Neural crest cell (in vitro differentiated cells): ENCODE measurements at regions not wholly inside any gene's neighbourhood (a gene's known extent, or its start where the extent isn't known, plus 50 kb on each side); places are given as distances from the start of the nearest gene placed in this dataset.

Experiments used
- DNase-seq: peaks from one replicate; pipeline ENCODE4 v3.0.0; 2021; ENCODE audit warnings: low read depth, mixed read lengths, low spot score
- H3K27ac Mint-ChIP-seq: one replicate; pipeline ENCODE4 v1.8.0; 2021; ENCODE audit warnings: mild to moderate bottlenecking, mixed read lengths; ENCODE audit not compliant: unreplicated experiment
- H3K27me3 Mint-ChIP-seq: 2 replicates; pipeline ENCODE4 v1.8.0; 2021; ENCODE audit warnings: low read depth, mild to moderate bottlenecking, mixed read lengths
- H3K36me3 Mint-ChIP-seq: 2 replicates; pipeline ENCODE4 v1.8.0; 2021; ENCODE audit warnings: low read depth, mild to moderate bottlenecking, mixed read lengths
- H3K4me1 Mint-ChIP-seq: 2 replicates; pipeline ENCODE4 v1.8.0; 2021; ENCODE audit warnings: mixed read lengths
- H3K4me3 Mint-ChIP-seq: one replicate; pipeline ENCODE4 v1.8.0; 2021; ENCODE audit warnings: mild to moderate bottlenecking, mixed read lengths
- H3K9me3 Mint-ChIP-seq: 2 replicates; pipeline ENCODE4 v1.8.0; 2021; ENCODE audit warnings: mixed read lengths
- CTCF ChIP-seq: fragments of 200-600 bp; sonication (generic); conservative IDR thresholded peaks from 2 replicates; pipeline ENCODE4 v1.5.0; 2021; ENCODE audit warnings: antibody characterized with exemption, mild to moderate bottlenecking

GRCh38 chr6:165899611-165900010 is 236.6 kb upstream of the PDE10A start:
- no peak for TF ChIP-seq CTCF
- H3K27me3 Mint-ChIP-seq, result peaks cover 2% of the 10 kb centered on the region
- peaks cover 3% of the 10 kb centered on the region for H3K9me3 Mint-ChIP-seq
- H3K4me3 Mint-ChIP-seq, result no peak overlapping the region
- H3K4me1 Mint-ChIP-seq, result peaks cover 4% of the 10 kb centered on the region
- DNase-seq, result no peak
- no peaks in the 10 kb centered on the region for H3K36me3 Mint-ChIP-seq
- peak overlapping the region; percentile 67 for H3K27ac Mint-ChIP-seq

GRCh38 chr6:165895421-165896165 is 232.6 kb upstream of the PDE10A start:
- TF ChIP-seq CTCF, result no peak
- Mint-ChIP-seq H3K4me1 (peaks cover 4% of the 10 kb centered on the region), H3K27ac (peak overlapping the region; percentile 81), H3K36me3 (no peaks in the 10 kb centered on the region), H3K4me3 (no peak overlapping the region), H3K27me3 (no peaks in the 10 kb centered on the region), H3K9me3 (no peaks in the 10 kb centered on the region)
- no peak for DNase-seq

GRCh38 chr6:165894171-165894825 is 231.3 kb upstream of the PDE10A start:
- no peaks in the 10 kb centered on the region for H3K36me3 Mint-ChIP-seq
- no peaks in the 10 kb centered on the region for H3K9me3 Mint-ChIP-seq
- no peak overlapping the region for H3K4me3 Mint-ChIP-seq
- H3K27ac Mint-ChIP-seq, result no peak overlapping the region
- TF ChIP-seq CTCF, result no peak
- DNase-seq, result no peak
- peaks cover 9% of the 10 kb centered on the region for H3K4me1 Mint-ChIP-seq
- H3K27me3 Mint-ChIP-seq, result peaks cover 2% of the 10 kb centered on the region

- no peak for TF ChIP-seq CTCF
- no peak overlapping the region for H3K4me3 Mint-ChIP-seq
- H3K4me1 Mint-ChIP-seq, result peaks cover 9% of the 10 kb centered on the region
- peaks cover 2% of the 10 kb centered on the region for H3K27me3 Mint-ChIP-seq
- no peak overlapping the region for H3K27ac Mint-ChIP-seq
- DNase-seq, result no peak
- H3K9me3 Mint-ChIP-seq, result no peaks in the 10 kb centered on the region
- H3K36me3 Mint-ChIP-seq, result no peaks in the 10 kb centered on the region
These were observed 230.4 kb upstream of the PDE10A start for GRCh38 chr6:165893431-165893830.

- Mint-ChIP-seq H3K36me3 (peaks cover 8% of the 10 kb centered on the region), H3K9me3 (peaks cover 12% of the 10 kb centered on the region), H3K4me1 (peaks cover 9% of the 10 kb centered on the region), H3K4me3 (no peak overlapping the region), H3K27me3 (peaks cover 6% of the 10 kb centered on the region), H3K27ac (no peak overlapping the region)
- DNase-seq, result no peak
- TF ChIP-seq CTCF, result no peak
These were observed 228.3 kb upstream of the PDE10A start for GRCh38 chr6:165891320-165891719.
